ENCODE measurements at regions not wholly inside any gene's neighbourhood (a gene's known extent, or its start where the extent isn't known, plus 50 kb on each side); places are given as distances from the start of the nearest gene placed in this dataset.

DNA sequence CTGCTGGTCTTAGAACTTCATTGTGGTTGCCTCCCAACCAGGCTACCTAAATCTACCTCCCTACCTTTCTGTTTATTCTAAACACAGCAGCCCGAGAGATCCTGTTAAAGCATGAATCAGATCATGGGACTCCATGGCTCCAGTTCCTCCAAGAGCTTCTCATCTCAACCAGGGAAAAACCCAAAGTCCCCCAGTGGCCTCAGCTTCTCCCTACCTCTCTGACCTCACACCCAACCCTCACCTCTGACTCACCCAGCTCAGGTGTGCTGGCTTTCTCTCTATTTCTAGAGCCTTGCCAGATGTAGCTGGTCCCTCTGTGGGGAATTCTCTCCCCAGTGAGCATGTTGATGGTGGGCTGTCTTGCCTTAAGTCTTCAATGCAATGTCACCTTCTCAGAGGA lies 93.8 kb upstream of the COPS8 start (continued):
- TF ChIP-seq, protein P1, sequence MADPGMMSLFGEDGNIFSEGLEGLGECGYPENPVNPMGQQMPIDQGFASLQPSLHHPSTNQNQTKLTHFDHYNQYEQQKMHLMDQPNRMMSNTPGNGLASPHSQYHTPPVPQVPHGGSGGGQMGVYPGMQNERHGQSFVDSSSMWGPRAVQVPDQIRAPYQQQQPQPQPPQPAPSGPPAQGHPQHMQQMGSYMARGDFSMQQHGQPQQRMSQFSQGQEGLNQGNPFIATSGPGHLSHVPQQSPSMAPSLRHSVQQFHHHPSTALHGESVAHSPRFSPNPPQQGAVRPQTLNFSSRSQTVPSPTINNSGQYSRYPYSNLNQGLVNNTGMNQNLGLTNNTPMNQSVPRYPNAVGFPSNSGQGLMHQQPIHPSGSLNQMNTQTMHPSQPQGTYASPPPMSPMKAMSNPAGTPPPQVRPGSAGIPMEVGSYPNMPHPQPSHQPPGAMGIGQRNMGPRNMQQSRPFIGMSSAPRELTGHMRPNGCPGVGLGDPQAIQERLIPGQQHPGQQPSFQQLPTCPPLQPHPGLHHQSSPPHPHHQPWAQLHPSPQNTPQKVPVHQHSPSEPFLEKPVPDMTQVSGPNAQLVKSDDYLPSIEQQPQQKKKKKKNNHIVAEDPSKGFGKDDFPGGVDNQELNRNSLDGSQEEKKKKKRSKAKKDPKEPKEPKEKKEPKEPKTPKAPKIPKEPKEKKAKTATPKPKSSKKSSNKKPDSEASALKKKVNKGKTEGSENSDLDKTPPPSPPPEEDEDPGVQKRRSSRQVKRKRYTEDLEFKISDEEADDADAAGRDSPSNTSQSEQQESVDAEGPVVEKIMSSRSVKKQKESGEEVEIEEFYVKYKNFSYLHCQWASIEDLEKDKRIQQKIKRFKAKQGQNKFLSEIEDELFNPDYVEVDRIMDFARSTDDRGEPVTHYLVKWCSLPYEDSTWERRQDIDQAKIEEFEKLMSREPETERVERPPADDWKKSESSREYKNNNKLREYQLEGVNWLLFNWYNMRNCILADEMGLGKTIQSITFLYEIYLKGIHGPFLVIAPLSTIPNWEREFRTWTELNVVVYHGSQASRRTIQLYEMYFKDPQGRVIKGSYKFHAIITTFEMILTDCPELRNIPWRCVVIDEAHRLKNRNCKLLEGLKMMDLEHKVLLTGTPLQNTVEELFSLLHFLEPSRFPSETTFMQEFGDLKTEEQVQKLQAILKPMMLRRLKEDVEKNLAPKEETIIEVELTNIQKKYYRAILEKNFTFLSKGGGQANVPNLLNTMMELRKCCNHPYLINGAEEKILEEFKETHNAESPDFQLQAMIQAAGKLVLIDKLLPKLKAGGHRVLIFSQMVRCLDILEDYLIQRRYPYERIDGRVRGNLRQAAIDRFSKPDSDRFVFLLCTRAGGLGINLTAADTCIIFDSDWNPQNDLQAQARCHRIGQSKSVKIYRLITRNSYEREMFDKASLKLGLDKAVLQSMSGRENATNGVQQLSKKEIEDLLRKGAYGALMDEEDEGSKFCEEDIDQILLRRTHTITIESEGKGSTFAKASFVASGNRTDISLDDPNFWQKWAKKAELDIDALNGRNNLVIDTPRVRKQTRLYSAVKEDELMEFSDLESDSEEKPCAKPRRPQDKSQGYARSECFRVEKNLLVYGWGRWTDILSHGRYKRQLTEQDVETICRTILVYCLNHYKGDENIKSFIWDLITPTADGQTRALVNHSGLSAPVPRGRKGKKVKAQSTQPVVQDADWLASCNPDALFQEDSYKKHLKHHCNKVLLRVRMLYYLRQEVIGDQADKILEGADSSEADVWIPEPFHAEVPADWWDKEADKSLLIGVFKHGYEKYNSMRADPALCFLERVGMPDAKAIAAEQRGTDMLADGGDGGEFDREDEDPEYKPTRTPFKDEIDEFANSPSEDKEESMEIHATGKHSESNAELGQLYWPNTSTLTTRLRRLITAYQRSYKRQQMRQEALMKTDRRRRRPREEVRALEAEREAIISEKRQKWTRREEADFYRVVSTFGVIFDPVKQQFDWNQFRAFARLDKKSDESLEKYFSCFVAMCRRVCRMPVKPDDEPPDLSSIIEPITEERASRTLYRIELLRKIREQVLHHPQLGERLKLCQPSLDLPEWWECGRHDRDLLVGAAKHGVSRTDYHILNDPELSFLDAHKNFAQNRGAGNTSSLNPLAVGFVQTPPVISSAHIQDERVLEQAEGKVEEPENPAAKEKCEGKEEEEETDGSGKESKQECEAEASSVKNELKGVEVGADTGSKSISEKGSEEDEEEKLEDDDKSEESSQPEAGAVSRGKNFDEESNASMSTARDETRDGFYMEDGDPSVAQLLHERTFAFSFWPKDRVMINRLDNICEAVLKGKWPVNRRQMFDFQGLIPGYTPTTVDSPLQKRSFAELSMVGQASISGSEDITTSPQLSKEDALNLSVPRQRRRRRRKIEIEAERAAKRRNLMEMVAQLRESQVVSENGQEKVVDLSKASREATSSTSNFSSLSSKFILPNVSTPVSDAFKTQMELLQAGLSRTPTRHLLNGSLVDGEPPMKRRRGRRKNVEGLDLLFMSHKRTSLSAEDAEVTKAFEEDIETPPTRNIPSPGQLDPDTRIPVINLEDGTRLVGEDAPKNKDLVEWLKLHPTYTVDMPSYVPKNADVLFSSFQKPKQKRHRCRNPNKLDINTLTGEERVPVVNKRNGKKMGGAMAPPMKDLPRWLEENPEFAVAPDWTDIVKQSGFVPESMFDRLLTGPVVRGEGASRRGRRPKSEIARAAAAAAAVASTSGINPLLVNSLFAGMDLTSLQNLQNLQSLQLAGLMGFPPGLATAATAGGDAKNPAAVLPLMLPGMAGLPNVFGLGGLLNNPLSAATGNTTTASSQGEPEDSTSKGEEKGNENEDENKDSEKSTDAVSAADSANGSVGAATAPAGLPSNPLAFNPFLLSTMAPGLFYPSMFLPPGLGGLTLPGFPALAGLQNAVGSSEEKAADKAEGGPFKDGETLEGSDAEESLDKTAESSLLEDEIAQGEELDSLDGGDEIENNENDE (IDR thresholded peaks at IDR 0.05; ENCODE audit: insufficient replicate concordance, low read length): no peak
- no peak for TF ChIP-seq CBX8 (IDR thresholded peaks at IDR 0.05; ENCODE audit: borderline replicate concordance, low read depth, low read length)

Data from H1 (cell line).